ENCODE measurements at regions not wholly inside any gene's neighbourhood (a gene's known extent, or its start where the extent isn't known, plus 50 kb on each side); places are given as distances from the start of the nearest gene placed in this dataset.
"Not testable (repeated sequence)": the region's sequence is repeated elsewhere in the genome, so short reads cannot be mapped to it uniquely, and the experiment has no call there.

GRCh38 chr18:22290004-22290403 is 120.6 kb downstream of the GATA6 start:
- TF ChIP-seq CTCF (IDR thresholded peaks at IDR 0.05), result no peak
- Mint-ChIP-seq H3K9me3 (ENCODE audit: low read depth) (peaks cover 8% of the 10 kb centered on the region), H3K4me3 (ENCODE audit: unreplicated experiment) (no peak overlapping the region), H3K27ac (ENCODE audit: unreplicated experiment) (no peak overlapping the region), H3K4me1 (ENCODE audit: low read depth) (peaks cover 8% of the 10 kb centered on the region), H3K36me3 (ENCODE audit: low read depth) (peaks cover 1% of the 10 kb centered on the region), H3K27me3 (ENCODE audit: low read depth) (peaks cover 8% of the 10 kb centered on the region)
- no peak for DNase-seq (ENCODE audit: low spot score)

- no peak for DNase-seq (ENCODE audit: low spot score)
- Mint-ChIP-seq H3K4me1 (ENCODE audit: low read depth) (peaks cover 17% of the 10 kb centered on the region), H3K4me3 (ENCODE audit: unreplicated experiment) (no peak overlapping the region), H3K27ac (ENCODE audit: unreplicated experiment) (no peak overlapping the region), H3K9me3 (ENCODE audit: low read depth) (peaks cover 8% of the 10 kb centered on the region), H3K27me3 (ENCODE audit: low read depth) (peaks cover 4% of the 10 kb centered on the region), H3K36me3 (ENCODE audit: low read depth) (peaks cover 1% of the 10 kb centered on the region)
- TF ChIP-seq CTCF (IDR thresholded peaks at IDR 0.05), result no peak
Observed at GRCh38 chr18:22286585-22286984, 117.2 kb downstream of the GATA6 start.

GRCh38 chr18:22285361-22286140 is 116.2 kb downstream of the GATA6 start:
- TF ChIP-seq CTCF (IDR thresholded peaks at IDR 0.05), result no peak
- no peak overlapping the region for H3K4me3 Mint-ChIP-seq (ENCODE audit: unreplicated experiment)
- peaks cover 1% of the 10 kb centered on the region for H3K36me3 Mint-ChIP-seq (ENCODE audit: low read depth)

GRCh38 chr18:22284581-22285360 is 115.4 kb downstream of the GATA6 start:
- no peaks in the 10 kb centered on the region for H3K27me3 Mint-ChIP-seq (ENCODE audit: low read depth)
- H3K4me1 Mint-ChIP-seq (ENCODE audit: low read depth), result peaks cover 17% of the 10 kb centered on the region
- H3K27ac Mint-ChIP-seq (ENCODE audit: unreplicated experiment), result no peak overlapping the region
- no peak overlapping the region for H3K4me3 Mint-ChIP-seq (ENCODE audit: unreplicated experiment)
- no peak for DNase-seq (ENCODE audit: low spot score)
- no peak for TF ChIP-seq CTCF (IDR thresholded peaks at IDR 0.05)
- H3K9me3 Mint-ChIP-seq (ENCODE audit: low read depth), result peaks cover 8% of the 10 kb centered on the region
- peaks cover 1% of the 10 kb centered on the region for H3K36me3 Mint-ChIP-seq (ENCODE audit: low read depth)

More at GRCh38 chr18:22285361-22286140, 116.2 kb downstream of the GATA6 start:
- peaks cover 4% of the 10 kb centered on the region for H3K27me3 Mint-ChIP-seq (ENCODE audit: low read depth)
- peaks cover 17% of the 10 kb centered on the region for H3K4me1 Mint-ChIP-seq (ENCODE audit: low read depth)
- no peak overlapping the region for H3K27ac Mint-ChIP-seq (ENCODE audit: unreplicated experiment)
- H3K9me3 Mint-ChIP-seq (ENCODE audit: low read depth), result peaks cover 8% of the 10 kb centered on the region
- DNase-seq (ENCODE audit: low spot score), result no peak

- H3K27ac Mint-ChIP-seq (ENCODE audit: unreplicated experiment); H3K9me3 Mint-ChIP-seq (ENCODE audit: low read depth); DNase-seq (ENCODE audit: low spot score); H3K36me3 Mint-ChIP-seq (ENCODE audit: low read depth); H3K27me3 Mint-ChIP-seq (ENCODE audit: low read depth); H3K4me3 Mint-ChIP-seq (ENCODE audit: unreplicated experiment): not testable (repeated sequence)
- H3K4me1 Mint-ChIP-seq (ENCODE audit: low read depth), result peaks cover 17% of the 10 kb centered on the region
Observed at GRCh38 chr18:22283855-22284254, 114.5 kb downstream of the GATA6 start.
